ENCODE measurements at regions not wholly inside any gene's neighbourhood (a gene's known extent, or its start where the extent isn't known, plus 50 kb on each side); places are given as distances from the start of the nearest gene placed in this dataset.

GRCh38 chr13:33999811-34000605, 182.1 kb downstream of the RFC3 start:
- H3K14ac ChIP-seq (ENCODE audit: insufficient read depth, low read length) = no peak overlapping the region
- peaks cover 5 to 8% of the 10 kb centered on the region in 2 experiments for H3K4me1 Mint-ChIP-seq
- no peak overlapping the region for H2BK120ac ChIP-seq (ENCODE audit: low read depth, low read length, poor library complexity, severe bottlenecking)
- no peaks in the 10 kb centered on the region for H3K9me3 Mint-ChIP-seq
- H3K56ac ChIP-seq (ENCODE audit: insufficient read length, low read depth, low read length) = no peak overlapping the region
- peak overlapping the region in 1 of 3 experiments; percentile 44; a peak in 2 of 7 replicates for H3K27ac Mint-ChIP-seq
- H3K4ac ChIP-seq (ENCODE audit: low read depth, low read length) = no peak overlapping the region
- no peak overlapping the region for H3T11ph ChIP-seq (ENCODE audit: low read length)
- no peak overlapping the region for H2BK15ac ChIP-seq (ENCODE audit: low read depth, low read length)
- no peaks in the 10 kb centered on the region for H3K79me2 ChIP-seq (ENCODE audit: insufficient read depth, low read length)
- no peak overlapping the region for H2BK12ac ChIP-seq (ENCODE audit: insufficient read length, low read depth, low read length)
- H3K4me2 ChIP-seq (ENCODE audit: insufficient read depth, insufficient read length, low read length) = no peak overlapping the region
- H2BK20ac ChIP-seq (ENCODE audit: low read depth, low read length, poor library complexity, severe bottlenecking) = no peak overlapping the region
- no peak overlapping the region for H3K23ac ChIP-seq (ENCODE audit: insufficient read length, low read depth, low read length)
- H2AK5ac ChIP-seq (ENCODE audit: insufficient read length, low read length) = no peak overlapping the region
- H4K20me1 ChIP-seq (ENCODE audit: control insufficient read depth, insufficient read depth, insufficient read length) = no peaks in the 10 kb centered on the region
- H4K8ac ChIP-seq (replicated peaks; ENCODE audit: insufficient read length, low read depth, low read length) = no peak overlapping the region
- H2AFZ ChIP-seq (ENCODE audit: low read length) = no peak overlapping the region
- H3K27me3 Mint-ChIP-seq (ENCODE audit: low read depth) = no peaks in the 10 kb centered on the region
- H3K4me1 ChIP-seq (ENCODE audit: insufficient read depth, low read length) = no peaks in the 10 kb centered on the region
- H3K18ac ChIP-seq (ENCODE audit: insufficient read length, low read depth, low read length) = no peak overlapping the region
- H3K9me3 ChIP-seq (ENCODE audit: control insufficient read depth, low read depth, low read length) = no peaks in the 10 kb centered on the region
- H3K36me3 Mint-ChIP-seq (ENCODE audit: insufficient read depth in 1 of 3, low read depth in 3 of 3) = no peaks in the 10 kb centered on the region
- H4K5ac ChIP-seq (ENCODE audit: insufficient read length, low read depth, low read length) = no peak overlapping the region
- no peak overlapping the region for H4K91ac ChIP-seq (ENCODE audit: insufficient read length, low read depth, low read length)
- TF ChIP-seq CTCF (conservative IDR thresholded peaks at IDR 0.05) = no peak
- H3K9ac ChIP-seq (ENCODE audit: extremely low read depth, insufficient read length, low read length) = no peak overlapping the region
- no CpG with 5 or more reads among the region's 6 CpGs for WGBS (ENCODE audit: extremely low coverage, insufficient read length, low lambda C conversion rate)
- H3K23me2 ChIP-seq (ENCODE audit: insufficient read length, low read depth, low read length, poor library complexity, severe bottlenecking) = no peaks in the 10 kb centered on the region
- H3K4me3 Mint-ChIP-seq = no peak overlapping the region
- no peak overlapping the region for H3K27ac ChIP-seq (ENCODE audit: insufficient read length, low read depth, low read length)
- H2BK5ac ChIP-seq (ENCODE audit: insufficient read length, low read length) = no peak overlapping the region
- H3K79me1 ChIP-seq (ENCODE audit: insufficient read depth, low read depth, low read length, poor library complexity, severe bottlenecking) = no peaks in the 10 kb centered on the region
- no peak for DNase-seq
- H3K27me3 ChIP-seq (ENCODE audit: insufficient read depth, low read length) = no peaks in the 10 kb centered on the region

All from H9 (cell line).